HG02623 (cell line): ENCODE measurements at regions not wholly inside any gene's neighbourhood (a gene's known extent, or its start where the extent isn't known, plus 50 kb on each side); places are given as distances from the start of the nearest gene placed in this dataset.
"Not testable (repeated sequence)": the region's sequence is repeated elsewhere in the genome, so short reads cannot be mapped to it uniquely, and the experiment has no call there.

ENCODE experiments used
- ATAC-seq: cut with Tn5 transposase; IDR thresholded peaks from one replicate; pipeline ENCODE4 v1.9.1; 2021; ENCODE audit warnings: moderate library complexity; ENCODE audit not compliant: unreplicated experiment

DNA sequence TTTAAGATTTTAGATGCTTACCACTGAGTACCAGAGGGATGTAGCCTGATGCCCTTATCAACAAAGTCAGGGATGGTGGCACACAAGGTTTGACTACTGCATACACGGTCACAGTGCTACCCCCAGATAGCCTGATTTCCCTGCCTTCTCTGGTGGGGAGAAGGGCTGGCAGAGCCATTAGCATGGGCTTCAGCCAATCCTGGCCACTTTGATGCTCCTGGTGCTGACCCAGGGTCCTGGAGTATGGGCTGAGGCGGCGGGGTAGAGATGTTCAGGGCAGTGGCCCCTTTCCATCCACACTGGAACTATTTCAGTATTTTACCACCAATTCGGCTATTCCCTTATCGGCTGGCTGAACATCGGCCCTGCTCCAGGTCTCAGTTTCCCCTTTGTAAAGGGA, 83.2 kb downstream of the POTEB3 start:
- ATAC-seq, result not testable (repeated sequence)

- ATAC-seq, result not testable (repeated sequence)
Measured at GRCh38 chr15:21355944-21356343, 84.4 kb downstream of the POTEB3 start.

DNA sequence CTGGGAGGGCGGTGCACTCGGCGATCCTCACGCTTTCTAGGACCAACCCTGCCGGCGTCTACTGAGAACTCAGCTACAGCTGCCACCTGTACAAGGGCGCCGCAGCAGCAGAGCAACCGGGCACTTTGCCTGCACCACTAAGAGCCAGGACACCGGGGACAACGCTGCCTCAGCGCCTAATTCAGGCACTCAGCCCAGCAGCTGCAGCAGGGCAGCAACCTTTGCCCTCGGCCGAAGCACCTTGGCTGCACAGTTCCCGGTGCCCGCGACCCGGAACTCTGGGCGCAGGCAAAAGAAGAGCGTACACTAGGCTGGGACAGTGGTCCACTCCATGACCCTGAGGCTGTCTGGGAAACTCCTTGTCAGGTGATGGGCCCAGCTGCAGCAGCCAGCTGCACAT, 85.7 kb downstream of the POTEB3 start:
- ATAC-seq, result not testable (repeated sequence)

- not testable (repeated sequence) for ATAC-seq
Measured at GRCh38 chr15:21352670-21353318, 87.5 kb downstream of the POTEB3 start.

- ATAC-seq, result not testable (repeated sequence)
Measured at GRCh38 chr15:21344960-21345359, 95.3 kb downstream of the POTEB3 start.

- not testable (repeated sequence) for ATAC-seq
Measured at GRCh38 chr15:21344500-21344899, 95.8 kb downstream of the POTEB3 start.

DNA sequence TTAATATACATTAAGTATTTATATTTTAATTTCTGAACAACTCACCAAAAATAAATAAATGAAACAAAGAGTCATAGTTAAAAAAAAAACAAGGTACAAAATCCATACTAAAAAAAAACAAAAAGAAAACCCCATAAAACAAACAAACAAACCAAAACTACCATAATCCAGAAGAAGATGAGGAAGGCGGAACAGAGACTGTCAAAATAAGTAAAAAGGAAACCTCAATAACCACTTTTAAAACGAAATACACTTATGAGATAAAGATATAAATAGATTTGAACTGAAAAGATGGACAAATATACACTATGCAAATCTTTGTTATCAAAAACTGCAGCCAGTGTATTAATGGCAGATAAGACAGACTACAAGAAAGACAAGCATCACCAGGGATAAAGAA, 103.3 kb downstream of the POTEB3 start:
- not testable (repeated sequence) for ATAC-seq

- not testable (repeated sequence) for ATAC-seq
Measured at GRCh38 chr15:21324720-21325460, 115.4 kb downstream of the POTEB3 start.

- ATAC-seq, result peak; percentile 44
Measured at GRCh38 chr15:21284353-21284752, 155.9 kb downstream of the POTEB3 start.

GRCh38 chr15:21283210-21283609, 157.1 kb downstream of the POTEB3 start:
- peak; percentile 97 for ATAC-seq

DNA sequence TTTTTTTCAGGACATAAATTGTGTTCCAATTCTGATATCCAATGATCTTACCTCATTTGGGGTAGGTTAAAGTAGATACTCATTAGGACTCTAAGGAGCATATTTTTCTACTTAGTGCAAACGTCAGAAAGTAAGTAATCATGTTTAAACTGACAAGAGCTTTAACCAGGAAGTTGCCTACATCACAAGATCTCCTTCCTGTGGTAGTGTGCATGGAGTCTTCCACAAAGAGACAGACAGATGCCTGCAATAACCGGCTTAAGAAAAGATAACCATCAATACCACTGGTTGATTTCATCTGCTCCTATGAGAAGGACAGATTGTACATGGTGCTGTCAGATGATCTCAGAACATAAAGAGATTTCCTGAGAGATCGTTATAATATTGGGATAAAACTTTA, 160.0 kb downstream of the POTEB3 start:
- ATAC-seq, result not testable (repeated sequence)

- ATAC-seq, result peak; percentile 51
Measured at GRCh38 chr15:21272176-21272982, 167.9 kb downstream of the POTEB3 start.

GRCh38 chr15:21271566-21271965, 168.7 kb downstream of the POTEB3 start:
- ATAC-seq, result no peak

DNA sequence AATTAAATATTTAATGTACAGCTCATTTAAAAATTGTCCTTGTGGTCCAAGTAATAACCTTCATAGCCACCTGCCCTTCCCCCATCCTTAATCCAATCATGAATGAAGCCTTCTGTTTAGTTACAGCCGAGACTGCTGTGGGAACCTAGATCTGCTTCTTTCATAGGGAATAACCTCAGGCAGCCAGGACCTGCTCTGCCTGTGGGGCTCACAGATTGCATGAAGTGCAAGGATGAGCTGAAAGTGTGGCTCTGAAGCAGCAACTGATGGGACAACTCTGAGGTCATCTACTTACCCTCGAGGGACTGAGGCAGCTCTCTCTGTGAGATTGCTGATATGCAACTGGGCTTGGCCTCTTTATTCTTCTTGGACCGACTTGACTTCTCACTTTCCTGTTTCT, 169.8 kb downstream of the POTEB3 start:
- no peak for ATAC-seq

- ATAC-seq, result not testable (repeated sequence)
Measured at GRCh38 chr15:21269673-21270072, 170.6 kb downstream of the POTEB3 start.

- no peak for ATAC-seq
Measured at GRCh38 chr15:21269121-21269520, 171.2 kb downstream of the POTEB3 start.

DNA sequence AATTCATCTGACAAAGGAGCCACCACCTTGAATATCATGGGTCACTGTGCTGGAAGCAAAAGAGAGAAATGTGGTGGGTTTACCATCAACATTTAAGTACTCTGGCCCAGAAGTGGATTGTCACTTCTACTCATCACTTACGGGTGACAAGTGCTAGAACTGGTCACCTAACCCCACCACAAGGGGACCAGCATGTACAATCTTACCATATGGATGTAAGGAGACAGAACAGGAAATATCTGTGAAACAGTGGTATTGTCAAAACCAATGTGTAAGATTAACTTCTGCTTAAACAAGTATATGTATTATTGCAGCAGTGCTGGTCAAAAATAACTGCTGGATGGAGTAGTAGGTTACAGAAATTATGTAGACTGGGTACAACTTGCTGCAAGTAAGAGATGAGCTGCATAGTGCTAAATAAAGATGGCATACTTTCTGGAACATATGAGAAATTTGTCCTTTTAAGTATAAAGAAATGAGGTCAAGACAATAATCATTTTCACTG, 171.8 kb downstream of the POTEB3 start:
- no peak for ATAC-seq

DNA sequence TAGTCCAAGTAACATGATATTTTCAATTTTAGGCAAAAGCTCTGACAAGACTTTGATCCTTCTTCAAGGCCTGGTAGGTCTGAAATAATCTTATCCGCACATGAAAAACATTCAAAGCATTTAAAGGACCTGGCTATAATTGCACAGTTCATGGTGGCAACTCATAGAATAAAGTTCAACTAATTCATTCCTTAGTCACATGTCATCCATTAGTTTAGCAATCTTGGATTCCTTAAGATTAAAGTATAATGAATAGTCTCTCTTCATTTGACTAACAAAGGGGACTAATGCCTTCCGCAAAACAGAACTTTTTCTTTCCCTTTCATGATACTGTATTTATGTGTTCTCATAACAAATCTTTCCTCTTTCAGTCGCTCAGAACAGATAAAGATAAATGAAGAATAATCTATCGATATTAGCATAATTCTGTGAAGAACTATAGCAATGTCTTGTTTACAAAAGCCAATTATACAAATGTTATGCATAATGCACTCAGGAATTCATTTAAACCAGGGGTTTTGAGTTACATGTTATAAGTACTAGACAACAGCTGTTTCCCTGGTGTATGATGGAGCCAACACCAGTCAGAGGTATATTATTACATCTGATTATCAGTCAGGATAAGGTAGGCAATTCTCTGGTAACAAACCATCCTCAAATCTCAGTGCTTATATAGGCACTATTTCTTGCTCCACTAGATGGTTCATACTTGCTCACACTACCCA, 172.5 kb downstream of the POTEB3 start:
- ATAC-seq, result no peak

- no peak for ATAC-seq
Measured at GRCh38 chr15:21267226-21267625, 173.1 kb downstream of the POTEB3 start.

GRCh38 chr15:21265628-21266027, 174.7 kb downstream of the POTEB3 start:
- ATAC-seq, result not testable (repeated sequence)
